Karpas-422 (cell line): ENCODE measurements at regions not wholly inside any gene's neighbourhood (a gene's known extent, or its start where the extent isn't known, plus 50 kb on each side); places are given as distances from the start of the nearest gene placed in this dataset.

Source experiments
- DNase-seq: peaks from one replicate; pipeline ENCODE4 v3.0.0-alpha.2; 2015
- H2AFZ ChIP-seq: fragments of 200-600 bp; sonication (generic); 2 replicates; pipeline ENCODE4 v1.6.1; 2014; ENCODE audit warnings: antibody characterized with exemption, low read length, mixed read lengths
- H3K27ac ChIP-seq: fragments of 200-600 bp; sonication (generic); 2 replicates; pipeline ENCODE4 v1.5.1; 2014; ENCODE audit warnings: mild to moderate bottlenecking, low read length, moderate library complexity
- H3K27me3 ChIP-seq: fragments of 200-600 bp; sonication (generic); 2 replicates; pipeline ENCODE4 v1.6.1; 2014; ENCODE audit warnings: low read length, mixed read lengths
- H3K36me3 ChIP-seq: fragments of 200-600 bp; sonication (generic); 2 replicates; pipeline ENCODE4 v1.6.1; 2014; ENCODE audit warnings: low read length, mixed read lengths; ENCODE audit not compliant: insufficient read depth
- H3K4me1 ChIP-seq: fragments of 200-600 bp; sonication (generic); 2 replicates; pipeline ENCODE4 v1.6.1; 2014; ENCODE audit warnings: mild to moderate bottlenecking, low read length, mixed read lengths
- H3K4me2 ChIP-seq: fragments of 200-600 bp; sonication (generic); 2 replicates; pipeline ENCODE4 v1.6.1; 2014; ENCODE audit warnings: low read length, low read depth, mild to moderate bottlenecking; ENCODE audit not compliant: poor library complexity, severe bottlenecking
- H3K4me3 ChIP-seq: fragments of 200-600 bp; sonication (generic); 2 replicates; pipeline ENCODE4 v1.5.1; 2014; ENCODE audit warnings: mild to moderate bottlenecking, antibody characterized with exemption, low read length, mixed read lengths
- H3K79me2 ChIP-seq: fragments of 200-600 bp; sonication (generic); 2 replicates; pipeline ENCODE4 v1.6.1; 2014; ENCODE audit warnings: mild to moderate bottlenecking, low read length, mixed read lengths
- H3K9ac ChIP-seq: fragments of 200-600 bp; sonication (generic); 2 replicates; pipeline ENCODE4 v1.6.0; 2014; ENCODE audit warnings: low read length
- H3K9me2 ChIP-seq: fragments of 200-600 bp; sonication (generic), shearing (Covaris generic); replicated peaks from 2 replicates; pipeline ENCODE4 v1.6.0; 2014; ENCODE audit warnings: mild to moderate bottlenecking, low read length, moderate library complexity; ENCODE audit not compliant: insufficient read depth
- H3K9me3 ChIP-seq: fragments of 300-700, 200-600 bp; sonication (generic); 2 replicates; pipeline ENCODE4 v1.6.1; 2014; ENCODE audit warnings: low read length, mixed read lengths
- H4K20me1 ChIP-seq: fragments of 200-600 bp; sonication (generic); 2 replicates; pipeline ENCODE4 v1.6.1; 2014; ENCODE audit warnings: mild to moderate bottlenecking, antibody characterized with exemption, low read length, low read depth; ENCODE audit not compliant: insufficient read depth

- DNase-seq: no peak
Observed at GRCh38 chr5:110932755-110933488, 138.6 kb upstream of the TSLP start.

GRCh38 chr5:110940136-110940535 lies 131.4 kb upstream of the TSLP start:
- no peaks in the 10 kb centered on the region for H3K36me3 ChIP-seq
- no peak overlapping the region for H3K4me3 ChIP-seq
- H3K79me2 ChIP-seq: no peaks in the 10 kb centered on the region
- no peak overlapping the region for H3K27ac ChIP-seq
- no peaks in the 10 kb centered on the region for H3K4me1 ChIP-seq
- no peaks in the 10 kb centered on the region for H4K20me1 ChIP-seq
- no peak for DNase-seq
- H3K9ac ChIP-seq: no peak overlapping the region
- H3K27me3 ChIP-seq: no peaks in the 10 kb centered on the region
- no peaks in the 10 kb centered on the region for H3K9me3 ChIP-seq
- H3K9me2 ChIP-seq: no peaks in the 10 kb centered on the region
- no peak overlapping the region for H3K4me2 ChIP-seq
- no peak overlapping the region for H2AFZ ChIP-seq

More at GRCh38 chr5:110932755-110933488, 138.6 kb upstream of the TSLP start:
- H2AFZ ChIP-seq: no peak overlapping the region
- H3K9me2 ChIP-seq: no peaks in the 10 kb centered on the region
- no peaks in the 10 kb centered on the region for H3K36me3 ChIP-seq
- no peaks in the 10 kb centered on the region for H3K79me2 ChIP-seq
- no peak overlapping the region for H3K27ac ChIP-seq
- no peak overlapping the region for H3K4me3 ChIP-seq
- H3K27me3 ChIP-seq: no peaks in the 10 kb centered on the region
- H3K9me3 ChIP-seq: no peaks in the 10 kb centered on the region
- no peak overlapping the region for H3K9ac ChIP-seq
- no peaks in the 10 kb centered on the region for H4K20me1 ChIP-seq
- no peak overlapping the region for H3K4me2 ChIP-seq
- no peaks in the 10 kb centered on the region for H3K4me1 ChIP-seq

DNA sequence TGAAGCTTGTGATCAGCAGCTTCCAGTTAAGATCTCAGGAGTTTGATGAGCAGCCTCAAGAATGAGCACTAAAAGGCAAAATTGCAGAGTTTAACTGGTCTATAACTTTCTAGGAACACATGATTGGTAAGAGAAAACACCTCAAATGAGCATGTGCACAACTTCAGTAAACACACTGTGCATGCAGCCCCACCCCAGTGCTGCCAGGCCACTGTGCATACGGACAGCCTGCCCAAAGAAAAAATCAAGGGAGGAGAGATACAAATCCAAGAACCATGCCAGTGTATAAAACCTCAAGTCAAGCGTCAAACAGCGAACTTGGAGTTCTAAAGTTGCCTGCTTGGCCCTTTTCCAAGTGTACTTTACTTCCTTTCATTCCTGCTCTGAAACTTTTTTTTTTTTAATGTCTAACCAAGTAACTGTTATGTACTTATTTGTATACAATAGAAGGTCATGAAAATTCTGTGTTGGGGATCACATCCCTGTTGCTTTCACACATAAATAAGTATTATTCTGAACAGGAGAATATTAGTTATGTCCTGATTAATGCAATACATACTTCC lies 125.6 kb upstream of the TSLP start:
- Histone ChIP-seq H3K27ac (no peak overlapping the region), H3K4me2 (no peak overlapping the region), H3K4me1 (no peaks in the 10 kb centered on the region), H3K9me3 (no peaks in the 10 kb centered on the region), H3K4me3 (no peak overlapping the region), H3K9ac (no peak overlapping the region), H3K36me3 (no peaks in the 10 kb centered on the region), H2AFZ (no peak overlapping the region), H3K27me3 (no peaks in the 10 kb centered on the region), H3K79me2 (no peaks in the 10 kb centered on the region), H3K9me2 (no peaks in the 10 kb centered on the region), H4K20me1 (no peaks in the 10 kb centered on the region)
- DNase-seq: no peak

GRCh38 chr5:110951373-110951791 lies 120.1 kb upstream of the TSLP start:
- no peaks in the 10 kb centered on the region for H3K4me1 ChIP-seq
- H3K4me3 ChIP-seq: no peak overlapping the region
- no peak overlapping the region for H3K9ac ChIP-seq
- no peaks in the 10 kb centered on the region for H3K79me2 ChIP-seq
- no peaks in the 10 kb centered on the region for H3K36me3 ChIP-seq
- no peaks in the 10 kb centered on the region for H3K27me3 ChIP-seq
- H3K27ac ChIP-seq: no peak overlapping the region
- H2AFZ ChIP-seq: no peak overlapping the region
- DNase-seq: no peak
- no peak overlapping the region for H3K4me2 ChIP-seq
- H3K9me3 ChIP-seq: no peaks in the 10 kb centered on the region
- H3K9me2 ChIP-seq: no peaks in the 10 kb centered on the region
- no peaks in the 10 kb centered on the region for H4K20me1 ChIP-seq

DNA sequence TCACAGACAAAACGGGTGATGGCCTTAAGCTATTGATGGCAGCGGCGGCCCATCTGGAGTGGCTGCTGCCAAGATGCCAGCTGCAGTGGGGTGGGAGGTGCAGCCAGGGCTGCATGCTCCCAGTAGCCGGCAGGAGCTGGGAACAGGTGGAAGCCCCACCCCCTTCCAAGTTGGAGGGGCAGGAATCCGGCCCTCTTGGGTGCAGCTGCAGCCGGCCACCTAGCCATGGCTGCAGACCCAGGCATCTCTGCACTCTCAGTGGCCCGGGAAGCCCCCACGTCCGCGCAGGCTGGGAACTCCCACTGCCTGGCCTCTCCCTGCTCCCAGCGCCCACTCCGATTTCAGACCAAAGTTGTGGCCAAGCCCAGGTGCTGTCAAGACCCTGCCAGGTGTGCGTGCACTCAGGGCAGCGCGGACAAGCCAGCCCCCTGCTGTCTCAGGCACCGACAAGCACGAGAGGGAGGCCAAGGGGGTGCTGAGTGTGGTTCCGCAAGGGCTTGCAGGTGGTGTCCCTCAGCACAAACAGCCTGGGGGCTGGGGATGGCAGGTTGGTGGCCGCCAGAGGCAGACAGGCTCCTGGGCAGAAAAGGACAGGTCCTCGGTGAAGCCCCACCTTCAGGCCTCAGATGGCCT lies 115.1 kb upstream of the TSLP start:
- Histone ChIP-seq H3K27ac (no peak overlapping the region), H3K27me3 (no peaks in the 10 kb centered on the region), H3K4me3 (no peak overlapping the region), H3K79me2 (no peaks in the 10 kb centered on the region), H3K4me2 (no peak overlapping the region), H2AFZ (no peak overlapping the region), H4K20me1 (no peaks in the 10 kb centered on the region), H3K4me1 (no peaks in the 10 kb centered on the region), H3K9me2 (no peaks in the 10 kb centered on the region), H3K9ac (no peak overlapping the region), H3K9me3 (no peaks in the 10 kb centered on the region), H3K36me3 (no peaks in the 10 kb centered on the region)
- DNase-seq: no peak

DNA sequence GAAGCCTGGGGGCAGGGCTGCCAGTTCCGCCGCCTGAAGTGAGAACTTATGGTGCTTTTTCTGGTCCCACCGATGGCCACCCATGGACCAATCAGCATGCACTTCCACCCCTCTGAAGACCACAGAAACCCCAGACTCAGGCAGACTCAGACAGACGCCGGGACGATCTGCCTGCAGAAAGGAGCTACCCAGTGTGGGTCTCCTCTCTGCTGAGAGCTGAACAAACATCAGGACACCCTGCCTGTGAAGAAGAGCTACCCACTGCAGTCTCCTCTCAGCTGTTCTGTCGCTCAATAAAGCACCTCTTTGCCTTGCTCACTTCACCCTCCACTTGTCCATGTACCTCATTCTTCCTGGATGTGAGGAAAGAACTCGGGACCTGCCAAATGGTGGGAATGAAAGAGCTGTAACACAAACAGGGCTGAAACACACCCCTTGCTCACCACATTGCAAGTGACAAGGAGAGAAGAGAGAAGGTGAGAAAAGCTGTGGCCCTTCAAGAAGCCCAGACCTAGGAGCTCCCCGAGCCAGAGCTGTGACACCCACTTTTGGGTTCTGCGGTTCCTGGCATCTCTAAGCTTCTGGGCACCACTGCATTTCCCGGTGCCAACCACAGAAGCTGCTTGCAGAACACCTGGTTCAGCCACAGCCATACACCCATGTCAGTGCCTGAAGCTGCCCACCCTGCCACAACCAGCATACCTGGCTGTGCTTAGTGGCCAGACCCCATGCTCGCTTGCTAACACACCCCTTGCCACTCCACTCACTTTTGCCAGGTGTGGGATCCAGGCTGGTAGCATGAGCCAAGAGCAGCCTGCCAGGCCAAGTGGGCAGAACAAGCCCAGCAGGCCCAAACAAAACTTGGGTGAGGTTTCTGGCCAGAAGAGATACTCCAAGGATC lies 114.3 kb upstream of the TSLP start:
- no peak overlapping the region for H3K27ac ChIP-seq
- H3K36me3 ChIP-seq: no peaks in the 10 kb centered on the region
- H4K20me1 ChIP-seq: no peaks in the 10 kb centered on the region
- no peak overlapping the region for H3K9ac ChIP-seq
- no peaks in the 10 kb centered on the region for H3K9me3 ChIP-seq
- H3K4me3 ChIP-seq: no peak overlapping the region
- H3K4me1 ChIP-seq: no peaks in the 10 kb centered on the region
- no peaks in the 10 kb centered on the region for H3K27me3 ChIP-seq
- H3K4me2 ChIP-seq: no peak overlapping the region
- H2AFZ ChIP-seq: no peak overlapping the region
- no peaks in the 10 kb centered on the region for H3K79me2 ChIP-seq
- DNase-seq: no peak
- H3K9me2 ChIP-seq: no peaks in the 10 kb centered on the region

DNA sequence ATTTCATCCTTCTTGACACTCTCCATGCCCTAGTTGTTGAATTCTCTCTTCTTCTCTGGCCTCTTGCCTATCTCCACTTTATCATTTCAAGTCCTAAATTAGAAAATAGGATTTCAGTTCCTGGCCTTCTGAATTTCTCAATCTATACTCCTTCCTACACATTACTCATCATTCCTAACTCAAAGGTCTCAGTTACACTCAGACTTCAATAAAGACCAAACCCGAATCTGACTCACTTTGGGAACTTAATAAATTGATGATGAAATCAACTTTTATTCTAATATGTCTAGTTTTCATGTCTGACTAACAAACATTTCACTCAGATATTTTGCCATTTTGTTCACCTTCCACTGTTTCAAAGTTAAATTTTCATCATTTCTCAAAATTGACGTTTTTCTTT lies 113.6 kb upstream of the TSLP start:
- Histone ChIP-seq H3K9me2 (no peaks in the 10 kb centered on the region), H3K27ac (no peak overlapping the region), H3K9me3 (no peaks in the 10 kb centered on the region), H3K36me3 (no peaks in the 10 kb centered on the region), H3K4me1 (no peaks in the 10 kb centered on the region), H3K27me3 (no peaks in the 10 kb centered on the region), H3K4me2 (no peak overlapping the region), H3K4me3 (no peak overlapping the region), H2AFZ (no peak overlapping the region), H4K20me1 (no peaks in the 10 kb centered on the region), H3K79me2 (no peaks in the 10 kb centered on the region), H3K9ac (no peak overlapping the region)
- no peak for DNase-seq

DNA sequence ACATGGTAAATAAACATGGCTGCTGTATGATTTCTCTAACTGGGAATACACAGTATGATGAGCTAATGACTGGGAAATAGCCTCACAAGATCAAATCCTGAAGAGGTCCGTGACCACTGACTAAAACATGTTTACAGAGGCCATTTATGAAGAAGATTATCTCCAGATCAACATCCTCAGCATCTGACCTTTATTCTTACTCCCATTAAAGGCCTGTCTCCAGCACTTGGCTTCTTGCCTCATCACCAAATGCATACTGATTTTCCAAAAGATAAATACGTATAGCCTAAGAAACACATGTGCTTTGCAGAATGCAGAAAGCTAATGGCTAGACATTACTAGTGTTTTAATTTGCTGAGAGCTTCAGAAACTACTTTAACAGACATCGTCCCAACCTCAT lies 108.0 kb upstream of the TSLP start:
- no peaks in the 10 kb centered on the region for H4K20me1 ChIP-seq
- H3K79me2 ChIP-seq: no peaks in the 10 kb centered on the region
- no peaks in the 10 kb centered on the region for H3K4me1 ChIP-seq
- H3K36me3 ChIP-seq: no peaks in the 10 kb centered on the region
- no peak overlapping the region for H2AFZ ChIP-seq
- H3K27me3 ChIP-seq: no peaks in the 10 kb centered on the region
- no peak overlapping the region for H3K27ac ChIP-seq
- H3K9me3 ChIP-seq: no peaks in the 10 kb centered on the region
- H3K9me2 ChIP-seq: no peaks in the 10 kb centered on the region
- H3K4me3 ChIP-seq: no peak overlapping the region
- H3K4me2 ChIP-seq: no peak overlapping the region
- no peak for DNase-seq
- H3K9ac ChIP-seq: no peak overlapping the region
